ENCODE measurements at regions not wholly inside any gene's neighbourhood (a gene's known extent, or its start where the extent isn't known, plus 50 kb on each side); places are given as distances from the start of the nearest gene placed in this dataset.

DNA sequence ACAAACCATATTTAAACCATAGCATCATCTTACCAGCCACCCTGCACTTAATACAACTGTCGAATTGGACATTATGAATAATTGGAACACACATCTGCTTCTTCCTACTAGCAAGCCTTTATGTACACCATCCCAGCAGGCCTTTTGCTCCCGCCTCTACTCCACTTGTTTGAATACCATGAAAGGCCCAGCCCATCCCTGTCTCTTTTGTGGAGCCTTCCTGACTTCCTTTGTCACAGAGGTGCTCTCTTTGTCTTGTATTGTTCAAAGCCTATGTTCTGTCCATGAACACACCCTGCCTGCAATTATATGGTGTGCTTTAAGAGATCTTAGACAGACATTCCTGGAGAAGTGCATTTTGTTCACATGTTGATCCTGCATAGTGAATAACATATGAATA is 465.7 kb downstream of the DIRAS2 start:
- TF ChIP-seq, protein P1, sequence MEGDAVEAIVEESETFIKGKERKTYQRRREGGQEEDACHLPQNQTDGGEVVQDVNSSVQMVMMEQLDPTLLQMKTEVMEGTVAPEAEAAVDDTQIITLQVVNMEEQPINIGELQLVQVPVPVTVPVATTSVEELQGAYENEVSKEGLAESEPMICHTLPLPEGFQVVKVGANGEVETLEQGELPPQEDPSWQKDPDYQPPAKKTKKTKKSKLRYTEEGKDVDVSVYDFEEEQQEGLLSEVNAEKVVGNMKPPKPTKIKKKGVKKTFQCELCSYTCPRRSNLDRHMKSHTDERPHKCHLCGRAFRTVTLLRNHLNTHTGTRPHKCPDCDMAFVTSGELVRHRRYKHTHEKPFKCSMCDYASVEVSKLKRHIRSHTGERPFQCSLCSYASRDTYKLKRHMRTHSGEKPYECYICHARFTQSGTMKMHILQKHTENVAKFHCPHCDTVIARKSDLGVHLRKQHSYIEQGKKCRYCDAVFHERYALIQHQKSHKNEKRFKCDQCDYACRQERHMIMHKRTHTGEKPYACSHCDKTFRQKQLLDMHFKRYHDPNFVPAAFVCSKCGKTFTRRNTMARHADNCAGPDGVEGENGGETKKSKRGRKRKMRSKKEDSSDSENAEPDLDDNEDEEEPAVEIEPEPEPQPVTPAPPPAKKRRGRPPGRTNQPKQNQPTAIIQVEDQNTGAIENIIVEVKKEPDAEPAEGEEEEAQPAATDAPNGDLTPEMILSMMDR (conservative IDR thresholded peaks at IDR 0.05; ENCODE audit: low read depth in 2 of 2): no peak
- TF ChIP-seq REST (IDR thresholded peaks at IDR 0.05; ENCODE audit: unreplicated experiment) (no peak), EZH2phosphoT487 (IDR thresholded peaks at IDR 0.05; ENCODE audit: unreplicated experiment) (no peak), EZH2 (IDR thresholded peaks at IDR 0.05; ENCODE audit: low read depth, unreplicated experiment) (no peak), NANOG (IDR thresholded peaks at IDR 0.05; ENCODE audit: borderline replicate concordance) (no peak), POLR2AphosphoS5 (IDR thresholded peaks at IDR 0.05; ENCODE audit: low read depth) (no peak)

Measured in GM23338 (cell line).